HL-60 (cell line): ENCODE measurements at regions not wholly inside any gene's neighbourhood (a gene's known extent, or its start where the extent isn't known, plus 50 kb on each side); places are given as distances from the start of the nearest gene placed in this dataset.

Source experiments
- CTCF ChIP-seq: IDR thresholded peaks from one replicate; pipeline ENCODE4 v1.5.1; 2011; ENCODE audit warnings: low read length, control low read depth, inconsistent platforms; ENCODE audit not compliant: insufficient read depth
- GABPA ChIP-seq: IDR thresholded peaks from 2 replicates; pipeline ENCODE4 v1.6.1; 2012; ENCODE audit warnings: low read depth
- POLR2AphosphoS5 ChIP-seq: IDR thresholded peaks from 2 replicates; pipeline ENCODE4 v1.6.1; 2012; ENCODE audit warnings: low read depth

DNA sequence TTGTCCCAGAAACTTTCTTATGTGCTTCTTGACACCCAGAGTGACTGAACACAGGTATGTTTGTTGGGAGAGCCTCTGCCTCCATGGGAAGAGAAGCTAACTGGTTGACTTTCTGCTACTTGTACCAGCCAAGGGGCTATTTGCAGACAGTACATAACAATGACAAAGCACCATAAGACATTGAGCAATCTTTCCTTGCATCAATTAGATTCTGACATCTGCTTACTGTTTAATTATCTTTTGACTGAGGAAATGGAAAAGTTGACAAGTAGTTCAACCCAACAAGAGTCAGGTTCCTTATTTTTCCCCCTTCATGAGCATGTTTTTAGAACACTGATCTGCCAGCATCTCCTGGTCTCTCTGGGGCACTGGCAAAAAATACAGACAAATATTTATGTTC lies 157.7 kb downstream of the RPLP1 start:
- TF ChIP-seq POLR2AphosphoS5 (no peak), CTCF (no peak), GABPA (no peak)
